Stimulated activated CD4-positive, alpha-beta T cell treated with anti-CD3 and anti-CD28 coated beads, Interleukin-12 subunit alpha, Interleukin-12 subunit beta, amount 100 ng/mL, for 24 hours (primary cell): ENCODE measurements at regions not wholly inside any gene's neighbourhood (a gene's known extent, or its start where the extent isn't known, plus 50 kb on each side); places are given as distances from the start of the nearest gene placed in this dataset.

ENCODE experiments used
- DNase-seq, 2 experiments: peaks; one replicate each; pipeline ENCODE4 v3.0.0-alpha.2; 2020; ENCODE audit warnings: low read depth in 2 of 2

GRCh38 chr10:78794736-78795455, 273.9 kb upstream of the ZMIZ1 start:
- DNase-seq, result no peak

- DNase-seq, result no peak
Measured at GRCh38 chr10:78798976-78799730, 269.6 kb upstream of the ZMIZ1 start.

GRCh38 chr10:78800006-78800405, 268.8 kb upstream of the ZMIZ1 start:
- DNase-seq, result no peak

- DNase-seq, result no peak
Measured at GRCh38 chr10:78800535-78801320, 268.0 kb upstream of the ZMIZ1 start.

GRCh38 chr10:78802431-78802830, 266.3 kb upstream of the ZMIZ1 start:
- DNase-seq, result no peak

GRCh38 chr10:78802866-78803265, 265.9 kb upstream of the ZMIZ1 start:
- DNase-seq, result no peak

GRCh38 chr10:78803710-78804109, 265.1 kb upstream of the ZMIZ1 start:
- DNase-seq, result no peak

- DNase-seq, result no peak
Measured at GRCh38 chr10:78804411-78805032, 264.2 kb upstream of the ZMIZ1 start.

- DNase-seq, result no peak
Measured at GRCh38 chr10:78805176-78805575, 263.6 kb upstream of the ZMIZ1 start.

- DNase-seq, result no peak
Measured at GRCh38 chr10:78806681-78807221, 262.0 kb upstream of the ZMIZ1 start.

GRCh38 chr10:78807504-78808203, 261.1 kb upstream of the ZMIZ1 start:
- DNase-seq, result no peak

GRCh38 chr10:78808286-78808685, 260.5 kb upstream of the ZMIZ1 start:
- no peak for DNase-seq

- no peak for DNase-seq
Measured at GRCh38 chr10:78808736-78809367, 259.9 kb upstream of the ZMIZ1 start.

GRCh38 chr10:78811174-78811573, 257.6 kb upstream of the ZMIZ1 start:
- DNase-seq, result no peak

- no peak for DNase-seq
Measured at GRCh38 chr10:78812571-78813318, 256.0 kb upstream of the ZMIZ1 start.

- DNase-seq, result no peak
Measured at GRCh38 chr10:78813526-78813925, 255.2 kb upstream of the ZMIZ1 start.

- no peak for DNase-seq
Measured at GRCh38 chr10:78813998-78814399, 254.8 kb upstream of the ZMIZ1 start.

- DNase-seq, result no peak
Measured at GRCh38 chr10:78814407-78814806, 254.4 kb upstream of the ZMIZ1 start.

- no peak for DNase-seq
Measured at GRCh38 chr10:78815702-78816334, 252.9 kb upstream of the ZMIZ1 start.
